ENCODE measurements at regions not wholly inside any gene's neighbourhood (a gene's known extent, or its start where the extent isn't known, plus 50 kb on each side); places are given as distances from the start of the nearest gene placed in this dataset.

- no peak for TF ChIP-seq CTCF (IDR thresholded peaks at IDR 0.05; ENCODE audit: borderline replicate concordance, insufficient read depth, low read depth, low read length)
- H3K4me3 ChIP-seq (ENCODE audit: low read depth, low read length) = no peak overlapping the region
These were observed 188.2 kb downstream of the IRS1 start for GRCh38 chr2:226611196-226611943.

GRCh38 chr2:226609366-226609765 is 190.3 kb downstream of the IRS1 start:
- TF ChIP-seq CTCF (IDR thresholded peaks at IDR 0.05; ENCODE audit: borderline replicate concordance, insufficient read depth, low read depth, low read length) = no peak
- no peak overlapping the region for H3K4me3 ChIP-seq (ENCODE audit: low read depth, low read length)

GRCh38 chr2:226608451-226608850 is 191.2 kb downstream of the IRS1 start:
- TF ChIP-seq CTCF (IDR thresholded peaks at IDR 0.05; ENCODE audit: borderline replicate concordance, insufficient read depth, low read depth, low read length) = no peak
- no peak overlapping the region for H3K4me3 ChIP-seq (ENCODE audit: low read depth, low read length)

- no peak overlapping the region for H3K4me3 ChIP-seq (ENCODE audit: low read depth, low read length)
- no peak for TF ChIP-seq CTCF (IDR thresholded peaks at IDR 0.05; ENCODE audit: borderline replicate concordance, insufficient read depth, low read depth, low read length)
These were observed 192.2 kb downstream of the IRS1 start for GRCh38 chr2:226607379-226607778.

GRCh38 chr2:226605642-226606041 is 194.0 kb downstream of the IRS1 start:
- no peak for TF ChIP-seq CTCF (IDR thresholded peaks at IDR 0.05; ENCODE audit: borderline replicate concordance, insufficient read depth, low read depth, low read length)
- H3K4me3 ChIP-seq (ENCODE audit: low read depth, low read length) = no peak overlapping the region

GRCh38 chr2:226603606-226604005 is 196.0 kb downstream of the IRS1 start:
- TF ChIP-seq CTCF (IDR thresholded peaks at IDR 0.05; ENCODE audit: borderline replicate concordance, insufficient read depth, low read depth, low read length) = no peak
- no peak overlapping the region for H3K4me3 ChIP-seq (ENCODE audit: low read depth, low read length)

GRCh38 chr2:226601881-226602662 is 197.5 kb downstream of the IRS1 start:
- no peak overlapping the region for H3K4me3 ChIP-seq (ENCODE audit: low read depth, low read length)
- no peak for TF ChIP-seq CTCF (IDR thresholded peaks at IDR 0.05; ENCODE audit: borderline replicate concordance, insufficient read depth, low read depth, low read length)

Data from GM12875 (cell line).